K562 (cell line): ENCODE measurements at regions not wholly inside any gene's neighbourhood (a gene's known extent, or its start where the extent isn't known, plus 50 kb on each side); places are given as distances from the start of the nearest gene placed in this dataset.

Source experiments
- CEBPB ChIP-seq: fragments of 450-650 bp; IDR thresholded peaks from 2 replicates; pipeline ENCODE4 v1.6.1; 2016; ENCODE audit warnings: missing genetic modification characterization, missing compliant biosample characterization
- MAFF ChIP-seq: IDR thresholded peaks from 2 replicates; pipeline ENCODE4 v1.6.1; 2012; ENCODE audit warnings: low read length, improper control_type of control experiment
- MCM2 ChIP-seq: fragments of 450-650 bp; IDR thresholded peaks from 2 replicates; pipeline ENCODE4 v1.6.1; 2017; ENCODE audit warnings: low read depth, mild to moderate bottlenecking
- NCOR1 ChIP-seq: fragments of 450-650 bp; IDR thresholded peaks from 2 replicates; pipeline ENCODE4 v1.6.1; 2016; ENCODE audit warnings: mild to moderate bottlenecking, moderate library complexity
- RFX5 ChIP-seq: IDR thresholded peaks from 2 replicates; pipeline ENCODE4 v1.6.1; 2011; ENCODE audit warnings: low read depth, mild to moderate bottlenecking, improper control_type of control experiment, low read length
- ZFX ChIP-seq: sonication (generic); formaldehyde crosslinking; IDR thresholded peaks from 2 replicates; pipeline ENCODE4 v1.8.0; 2022; ENCODE audit warnings: mild to moderate bottlenecking, missing genetic modification reagents, moderate library complexity
- TF ChIP-seq, protein P1 (sequence below), 3 experiments: IDR thresholded peaks in 2 of 3; conservative IDR thresholded peaks in 1 of 3; 2 replicates each; pipeline ENCODE4 v1.5.1; 2011 to 2012; ENCODE audit warnings: low read length in 3 of 3, mild to moderate bottlenecking in 3 of 3, control low read depth in 2 of 3, improper control_type of control experiment in 1 of 3, inconsistent platforms in 1 of 3, low read depth in 1 of 3, mixed read lengths in 1 of 3, moderate library complexity in 1 of 3; ENCODE audit not compliant: insufficient read depth in 2 of 3
- TF ChIP-seq, protein P2 (sequence below): conservative IDR thresholded peaks from 2 replicates; pipeline ENCODE4 v1.6.1; 2011; ENCODE audit warnings: low read depth, mild to moderate bottlenecking, low read length; ENCODE audit not compliant: control insufficient read depth

GRCh38 chr16:87196231-87196630 lies 121.0 kb downstream of the C16orf95 start:
- TF ChIP-seq, protein P1, sequence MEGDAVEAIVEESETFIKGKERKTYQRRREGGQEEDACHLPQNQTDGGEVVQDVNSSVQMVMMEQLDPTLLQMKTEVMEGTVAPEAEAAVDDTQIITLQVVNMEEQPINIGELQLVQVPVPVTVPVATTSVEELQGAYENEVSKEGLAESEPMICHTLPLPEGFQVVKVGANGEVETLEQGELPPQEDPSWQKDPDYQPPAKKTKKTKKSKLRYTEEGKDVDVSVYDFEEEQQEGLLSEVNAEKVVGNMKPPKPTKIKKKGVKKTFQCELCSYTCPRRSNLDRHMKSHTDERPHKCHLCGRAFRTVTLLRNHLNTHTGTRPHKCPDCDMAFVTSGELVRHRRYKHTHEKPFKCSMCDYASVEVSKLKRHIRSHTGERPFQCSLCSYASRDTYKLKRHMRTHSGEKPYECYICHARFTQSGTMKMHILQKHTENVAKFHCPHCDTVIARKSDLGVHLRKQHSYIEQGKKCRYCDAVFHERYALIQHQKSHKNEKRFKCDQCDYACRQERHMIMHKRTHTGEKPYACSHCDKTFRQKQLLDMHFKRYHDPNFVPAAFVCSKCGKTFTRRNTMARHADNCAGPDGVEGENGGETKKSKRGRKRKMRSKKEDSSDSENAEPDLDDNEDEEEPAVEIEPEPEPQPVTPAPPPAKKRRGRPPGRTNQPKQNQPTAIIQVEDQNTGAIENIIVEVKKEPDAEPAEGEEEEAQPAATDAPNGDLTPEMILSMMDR (IDR thresholded peaks at IDR 0.05 in 2 of 3, conservative IDR thresholded peaks at IDR 0.05 in 1 of 3; ENCODE audit: insufficient read depth in 2 of 3, low read depth in 1 of 3, low read length in 3 of 3): no peak
- TF ChIP-seq NCOR1: no peak
- TF ChIP-seq, protein P2, sequence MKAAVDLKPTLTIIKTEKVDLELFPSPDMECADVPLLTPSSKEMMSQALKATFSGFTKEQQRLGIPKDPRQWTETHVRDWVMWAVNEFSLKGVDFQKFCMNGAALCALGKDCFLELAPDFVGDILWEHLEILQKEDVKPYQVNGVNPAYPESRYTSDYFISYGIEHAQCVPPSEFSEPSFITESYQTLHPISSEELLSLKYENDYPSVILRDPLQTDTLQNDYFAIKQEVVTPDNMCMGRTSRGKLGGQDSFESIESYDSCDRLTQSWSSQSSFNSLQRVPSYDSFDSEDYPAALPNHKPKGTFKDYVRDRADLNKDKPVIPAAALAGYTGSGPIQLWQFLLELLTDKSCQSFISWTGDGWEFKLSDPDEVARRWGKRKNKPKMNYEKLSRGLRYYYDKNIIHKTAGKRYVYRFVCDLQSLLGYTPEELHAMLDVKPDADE: no peak
- TF ChIP-seq MAFF: no peak
- TF ChIP-seq ZFX (CRISPR knock-in tag): no peak
- no peak for TF ChIP-seq CEBPB
- no peak for TF ChIP-seq RFX5
- no peak for TF ChIP-seq MCM2
